K562 (cell line): ENCODE measurements at regions not wholly inside any gene's neighbourhood (a gene's known extent, or its start where the extent isn't known, plus 50 kb on each side); places are given as distances from the start of the nearest gene placed in this dataset.

Experiments
- CBX5 ChIP-seq: IDR thresholded peaks from 2 replicates; pipeline ENCODE4 v1.6.1; 2014; ENCODE audit warnings: low read depth, borderline replicate concordance
- CEBPB ChIP-seq: fragments of 450-650 bp; IDR thresholded peaks from 2 replicates; pipeline ENCODE4 v1.6.1; 2016; ENCODE audit warnings: missing genetic modification characterization, missing compliant biosample characterization
- CREB3L1 ChIP-seq: fragments of 450-650 bp; IDR thresholded peaks from 2 replicates; pipeline ENCODE4 v1.6.1; 2014; ENCODE audit warnings: low read depth, mild to moderate bottlenecking, moderate library complexity, borderline replicate concordance
- DDX20 ChIP-seq: fragments of 450-650 bp; IDR thresholded peaks from 2 replicates; pipeline ENCODE4 v1.6.1; 2016; ENCODE audit warnings: missing genetic modification characterization, low read depth, mild to moderate bottlenecking, missing compliant biosample characterization, moderate library complexity
- FOXK2 ChIP-seq, 2 experiments: fragments of 450-650 bp; IDR thresholded peaks in 1 of 2; conservative IDR thresholded peaks in 1 of 2; 2 replicates each; pipeline ENCODE4 v1.6.1; 2016; ENCODE audit warnings: low read depth in 2 of 2, mild to moderate bottlenecking in 1 of 2
- HBP1 ChIP-seq: fragments of 450-650 bp; formaldehyde crosslinking; IDR thresholded peaks from 2 replicates; pipeline ENCODE4 v1.4.0; 2022; ENCODE audit warnings: missing genetic modification characterization
- HNRNPUL1 ChIP-seq: fragments of 200-400 bp; formaldehyde crosslinking; IDR thresholded peaks from 2 replicates; pipeline ENCODE4 v1.6.1; 2017; ENCODE audit warnings: low read length
- KAT2B ChIP-seq: IDR thresholded peaks from one replicate; pipeline ENCODE4 v1.6.1; 2012; ENCODE audit warnings: low read depth, mild to moderate bottlenecking, control low read depth, inconsistent platforms, low read length, moderate library complexity
- KAT7 ChIP-seq: sonication (generic); formaldehyde crosslinking; IDR thresholded peaks from 2 replicates; pipeline ENCODE4 v1.8.0; 2022; ENCODE audit warnings: missing genetic modification reagents, mild to moderate bottlenecking, borderline replicate concordance
- KDM4B ChIP-seq, 2 experiments: fragments of 450-650 bp in 1 of 2; sonication (generic) in 1 of 2; IDR thresholded peaks; 2 replicates each; pipeline ENCODE4 v1.6.1; 2016 to 2017; ENCODE audit warnings: borderline replicate concordance in 2 of 2, antibody characterized with exemption in 1 of 2, low read depth in 1 of 2, mild to moderate bottlenecking in 1 of 2
- MLLT1 ChIP-seq, 2 experiments: fragments of 450-650 bp; IDR thresholded peaks; 2 replicates each; pipeline ENCODE4 v1.6.1; 2016
- MTA2 ChIP-seq: fragments of 450-650 bp; IDR thresholded peaks from 2 replicates; pipeline ENCODE4 v1.6.1; 2016; ENCODE audit warnings: low read depth
- MYBL2 ChIP-seq, 2 experiments: fragments of 450-650 bp in 1 of 2; sonication (generic) in 1 of 2; formaldehyde crosslinking in 1 of 2; IDR thresholded peaks; 2 replicates each; pipeline versions ENCODE4 v1.6.1 to v1.8.1; 2017 to 2022; ENCODE audit warnings: borderline replicate concordance in 1 of 2, inconsistent platforms in 1 of 2, low read depth in 1 of 2, mild to moderate bottlenecking in 1 of 2, missing genetic modification reagents in 1 of 2, moderate library complexity in 1 of 2
- NEUROD1 ChIP-seq: fragments of 150-350 bp; IDR thresholded peaks from 2 replicates; pipeline ENCODE4 v1.6.1; 2014; ENCODE audit warnings: borderline replicate concordance, low read length, low read depth; ENCODE audit not compliant: partially characterized antibody
- NR3C1 ChIP-seq: sonication (generic); formaldehyde crosslinking; IDR thresholded peaks from 2 replicates; pipeline ENCODE4 v1.8.1; 2022; ENCODE audit warnings: missing genetic modification reagents
- PHB2 ChIP-seq: fragments of 450-650 bp; IDR thresholded peaks from 2 replicates; pipeline ENCODE4 v1.6.1; 2017; ENCODE audit warnings: low read depth
- PTTG1 ChIP-seq: fragments of 450-650 bp; IDR thresholded peaks from 2 replicates; pipeline ENCODE4 v1.6.1; 2016; ENCODE audit warnings: low read depth, mild to moderate bottlenecking, missing genetic modification characterization, missing compliant biosample characterization
- RBM22 ChIP-seq: fragments of 200-400 bp; formaldehyde crosslinking; IDR thresholded peaks from 2 replicates; pipeline ENCODE4 v1.6.1; 2018; ENCODE audit warnings: low read length, low read depth; ENCODE audit not compliant: poor library complexity, severe bottlenecking
- SRSF3 ChIP-seq: fragments of 200-400 bp; formaldehyde crosslinking; IDR thresholded peaks from 2 replicates; pipeline ENCODE4 v1.6.1; 2016; ENCODE audit warnings: mild to moderate bottlenecking, low read length, moderate library complexity; ENCODE audit not compliant: insufficient read depth
- TBP ChIP-seq: optimal IDR thresholded peaks from 2 replicates; pipeline ENCODE3; 2011; ENCODE audit warnings: low read depth, low read length, improper control_type of control experiment
- ZNF174 ChIP-seq: fragments of 250-450 bp; sonication (Bioruptor Pico); IDR thresholded peaks from 2 replicates; pipeline ENCODE4 v1.4.0; 2020; ENCODE audit warnings: mild to moderate bottlenecking
- ZNF444 ChIP-seq: fragments of 250-450 bp; sonication (Bioruptor Pico); IDR thresholded peaks from 2 replicates; pipeline ENCODE4 v1.4.0; 2020; ENCODE audit warnings: mild to moderate bottlenecking, moderate library complexity
- ZNF589 ChIP-seq: fragments of 200-800 bp; sonication (Bioruptor generic); IDR thresholded peaks from 2 replicates; pipeline ENCODE4 v1.6.1; 2016; ENCODE audit warnings: low read depth, missing genetic modification characterization, missing compliant biosample characterization
- ZNF717 ChIP-seq: fragments of 250-450 bp; sonication (Bioruptor Pico); IDR thresholded peaks from 2 replicates; pipeline ENCODE4 v1.5.0; 2021

- peak in 1 of 2 experiments; percentile 11; a peak in 2 of 4 replicates for TF ChIP-seq MLLT1 (IDR thresholded peaks at IDR 0.05)
- TF ChIP-seq PHB2: no peak
- TF ChIP-seq KAT2B: no peak
- TF ChIP-seq MYBL2 (IDR thresholded peaks at IDR 0.05; ENCODE audit: low read depth): no peak
- TF ChIP-seq MYBL2 (CRISPR knock-in tag; IDR thresholded peaks at IDR 0.05; ENCODE audit: borderline replicate concordance): no peak
- TF ChIP-seq MTA2: peak; percentile 31; the same call in 1 of the 2 replicates
- no peak for TF ChIP-seq ZNF174
- no peak for TF ChIP-seq PTTG1 (tag)
- no peak; the same call in 1 of the 2 replicates for TF ChIP-seq KAT7 (CRISPR knock-in tag)
- TF ChIP-seq FOXK2 (conservative IDR thresholded peaks at IDR 0.05 in 1 of 2, IDR thresholded peaks at IDR 0.05 in 1 of 2; ENCODE audit: low read depth in 2 of 2): no peak
- TF ChIP-seq ZNF444 (CRISPR knock-in tag): no peak
- TF ChIP-seq KDM4B (IDR thresholded peaks at IDR 0.05; ENCODE audit: borderline replicate concordance in 2 of 2, low read depth in 1 of 2): peak in 1 of 2 experiments; percentile 86; a peak in 2 of 4 replicates
- no peak for TF ChIP-seq ZNF717 (CRISPR knock-in tag)
- TF ChIP-seq NR3C1 (CRISPR knock-in tag): no peak
- peak; percentile 50 for TF ChIP-seq TBP
- TF ChIP-seq DDX20 (tag): no peak
- no peak for TF ChIP-seq RBM22
- TF ChIP-seq CBX5: no peak
- no peak for TF ChIP-seq CEBPB (tag)
- TF ChIP-seq ZNF589: no peak
- no peak for TF ChIP-seq CREB3L1
- no peak for TF ChIP-seq HBP1 (CRISPR knock-in tag)
- TF ChIP-seq SRSF3: no peak
- no peak for TF ChIP-seq NEUROD1
- no peak for TF ChIP-seq HNRNPUL1
These were observed 97.9 kb upstream of the SERTAD2 start (continued) for GRCh38 chr2:64751286-64752260.
